H9 (cell line): ENCODE measurements at regions not wholly inside any gene's neighbourhood (a gene's known extent, or its start where the extent isn't known, plus 50 kb on each side); places are given as distances from the start of the nearest gene placed in this dataset.

ENCODE experiments used
- DNase-seq: peaks from one replicate; pipeline ENCODE4 v3.0.0-alpha.2; 2017
- H2AFZ ChIP-seq: one replicate; pipeline ENCODE4 v1.6.1; 2013; ENCODE audit warnings: mild to moderate bottlenecking, low read length, control low read depth, moderate library complexity
- H2AK5ac ChIP-seq: 2 replicates; pipeline ENCODE4 v1.6.1; 2013; ENCODE audit warnings: low read length, control low read depth, mixed read lengths; ENCODE audit not compliant: insufficient read length
- H2BK120ac ChIP-seq: one replicate; pipeline ENCODE4 v1.6.1; 2013; ENCODE audit warnings: low read depth, mild to moderate bottlenecking, low read length, control low read depth, inconsistent platforms; ENCODE audit not compliant: poor library complexity, severe bottlenecking
- H2BK12ac ChIP-seq: 2 replicates; pipeline ENCODE4 v1.6.1; 2013; ENCODE audit warnings: low read length, control low read depth, mixed read lengths, low read depth; ENCODE audit not compliant: insufficient read length
- H2BK15ac ChIP-seq: 2 replicates; pipeline ENCODE4 v1.6.1; 2013; ENCODE audit warnings: low read depth, low read length, control low read depth
- H2BK20ac ChIP-seq: one replicate; pipeline ENCODE4 v1.6.1; 2013; ENCODE audit warnings: low read depth, mild to moderate bottlenecking, low read length, control low read depth, inconsistent platforms; ENCODE audit not compliant: poor library complexity, severe bottlenecking
- H2BK5ac ChIP-seq: 2 replicates; pipeline ENCODE4 v1.6.1; 2013; ENCODE audit warnings: low read length, control low read depth, mixed read lengths; ENCODE audit not compliant: insufficient read length
- H3K14ac ChIP-seq: 2 replicates; pipeline ENCODE4 v1.6.1; 2013; ENCODE audit warnings: low read length, control low read depth; ENCODE audit not compliant: insufficient read depth
- H3K18ac ChIP-seq: 2 replicates; pipeline ENCODE4 v1.6.1; 2013; ENCODE audit warnings: low read depth, mild to moderate bottlenecking, mixed read lengths, low read length, control low read depth; ENCODE audit not compliant: insufficient read length
- H3K23ac ChIP-seq: 2 replicates; pipeline ENCODE4 v1.6.1; 2013; ENCODE audit warnings: low read length, control low read depth, mixed read lengths, low read depth; ENCODE audit not compliant: insufficient read length
- H3K23me2 ChIP-seq: 2 replicates; pipeline ENCODE4 v1.6.1; 2013; ENCODE audit warnings: low read depth, mild to moderate bottlenecking, mixed read lengths, low read length, control low read depth; ENCODE audit not compliant: insufficient read length, poor library complexity, severe bottlenecking
- H3K27ac ChIP-seq: 2 replicates; pipeline ENCODE4 v1.5.1; 2013; ENCODE audit warnings: low read length, control low read depth, mixed read lengths, low read depth; ENCODE audit not compliant: insufficient read length
- H3K27me3 ChIP-seq: 2 replicates; pipeline ENCODE4 v1.6.1; 2013; ENCODE audit warnings: low read length, control low read depth, inconsistent platforms; ENCODE audit not compliant: insufficient read depth
- H3K4ac ChIP-seq: 2 replicates; pipeline ENCODE4 v1.6.1; 2013; ENCODE audit warnings: low read depth, mild to moderate bottlenecking, control low read depth, inconsistent platforms, low read length, moderate library complexity
- H3K4me1 ChIP-seq: 2 replicates; pipeline ENCODE4 v1.6.1; 2013; ENCODE audit warnings: low read length, control low read depth, inconsistent platforms; ENCODE audit not compliant: insufficient read depth
- H3K4me2 ChIP-seq: 2 replicates; pipeline ENCODE4 v1.6.1; 2013; ENCODE audit warnings: low read length, control low read depth, mixed read lengths; ENCODE audit not compliant: insufficient read length, insufficient read depth
- H3K56ac ChIP-seq: 2 replicates; pipeline ENCODE4 v1.6.1; 2013; ENCODE audit warnings: low read depth, mild to moderate bottlenecking, mixed read lengths, low read length, control low read depth; ENCODE audit not compliant: insufficient read length
- H3K79me1 ChIP-seq: 2 replicates; pipeline ENCODE4 v1.6.1; 2013; ENCODE audit warnings: low read depth, mild to moderate bottlenecking, moderate library complexity, low read length, control low read depth, inconsistent platforms; ENCODE audit not compliant: insufficient read depth, poor library complexity, severe bottlenecking
- H3K79me2 ChIP-seq: 2 replicates; pipeline ENCODE4 v1.6.1; 2013; ENCODE audit warnings: low read length, control low read depth, inconsistent platforms; ENCODE audit not compliant: insufficient read depth
- H3K9ac ChIP-seq: 2 replicates; pipeline ENCODE4 v1.6.1; 2013; ENCODE audit warnings: low read length, control low read depth, mixed read lengths; ENCODE audit not compliant: insufficient read length; ENCODE audit errors: extremely low read depth
- H3K9me3 ChIP-seq: one replicate; pipeline ENCODE4 v1.6.1; 2013; ENCODE audit warnings: low read depth, low read length, inconsistent platforms; ENCODE audit not compliant: control insufficient read depth
- H3T11ph ChIP-seq: one replicate; pipeline ENCODE4 v1.6.1; 2013; ENCODE audit warnings: mild to moderate bottlenecking, low read length, control low read depth, inconsistent platforms
- H4K20me1 ChIP-seq: one replicate; pipeline ENCODE4 v1.6.1; 2013; ENCODE audit not compliant: control insufficient read depth, insufficient read length, insufficient read depth
- H4K5ac ChIP-seq: 2 replicates; pipeline ENCODE4 v1.6.1; 2013; ENCODE audit warnings: low read depth, mild to moderate bottlenecking, mixed read lengths, low read length, control low read depth; ENCODE audit not compliant: insufficient read length
- H4K8ac ChIP-seq: replicated peaks from 2 replicates; pipeline ENCODE4 v1.6.1; 2013; ENCODE audit warnings: low read length, control low read depth, mixed read lengths, low read depth; ENCODE audit not compliant: insufficient read length
- H4K91ac ChIP-seq: 2 replicates; pipeline ENCODE4 v1.6.1; 2013; ENCODE audit warnings: low read depth, mild to moderate bottlenecking, moderate library complexity, mixed read lengths, low read length, control low read depth; ENCODE audit not compliant: insufficient read length
- H3K27ac Mint-ChIP-seq, 3 experiments: 2 replicates in 2 of 3; 3 replicates in 1 of 3; pipeline ENCODE4 v1.8.0; 2020 to 2021; ENCODE audit warnings: mixed read lengths in 3 of 3, mild to moderate bottlenecking in 1 of 3, moderate library complexity in 1 of 3
- H3K27me3 Mint-ChIP-seq: 2 replicates; pipeline ENCODE4 v1.8.0; 2021; ENCODE audit warnings: low read depth, mild to moderate bottlenecking, moderate library complexity, mixed read lengths
- H3K36me3 Mint-ChIP-seq, 3 experiments: 2 replicates in 2 of 3; 3 replicates in 1 of 3; pipeline ENCODE4 v1.8.0; 2020 to 2021; ENCODE audit warnings: low read depth in 3 of 3, mixed read lengths in 3 of 3; ENCODE audit not compliant: insufficient read depth in 1 of 3
- H3K4me1 Mint-ChIP-seq, 2 experiments: 2 replicates each; pipeline ENCODE4 v1.8.0; 2020; ENCODE audit warnings: mixed read lengths in 2 of 2
- H3K4me3 Mint-ChIP-seq, 2 experiments: 2 replicates in 1 of 2; 3 replicates in 1 of 2; pipeline ENCODE4 v1.8.0; 2020 to 2021; ENCODE audit warnings: mild to moderate bottlenecking in 2 of 2, mixed read lengths in 2 of 2, moderate library complexity in 1 of 2
- H3K9me3 Mint-ChIP-seq, 2 experiments: 2 replicates in 1 of 2; 3 replicates in 1 of 2; pipeline ENCODE4 v1.8.0; 2020; ENCODE audit warnings: mild to moderate bottlenecking in 2 of 2, mixed read lengths in 2 of 2, moderate library complexity in 1 of 2
- CTCF ChIP-seq: fragments of 200-600 bp; sonication (generic); conservative IDR thresholded peaks from 3 replicates; pipeline ENCODE4 v1.8.0; 2021; ENCODE audit warnings: antibody characterized with exemption, mild to moderate bottlenecking
- WGBS: extraction: QIAGEN DNeasy Blood & Tissue Kit; methylation state at CpG from one replicate; pipeline ENCODE4 v1.1.7; 2013; ENCODE audit warnings: missing lambda C conversion rate, low lambda C conversion rate, mixed read lengths; ENCODE audit not compliant: insufficient read length; ENCODE audit errors: extremely low coverage; 5-methylcytosine and 5-hydroxymethylcytosine counted together

- Histone ChIP-seq H3K56ac (no peak overlapping the region), H4K8ac (no peak overlapping the region), H3K9ac (no peak overlapping the region), H2BK12ac (no peak overlapping the region), H3K79me1 (no peaks in the 10 kb centered on the region), H3K14ac (no peak overlapping the region), H2BK20ac (no peak overlapping the region), H3K9me3 (no peaks in the 10 kb centered on the region), H4K91ac (no peak overlapping the region), H3T11ph (no peak overlapping the region), H2AFZ (no peak overlapping the region), H4K20me1 (no peaks in the 10 kb centered on the region), H3K4me2 (no peak overlapping the region), H3K18ac (no peak overlapping the region), H2BK15ac (no peak overlapping the region), H3K23me2 (no peaks in the 10 kb centered on the region), H3K27me3 (no peaks in the 10 kb centered on the region), H3K27ac (no peak overlapping the region), H3K79me2 (no peaks in the 10 kb centered on the region), H4K5ac (no peak overlapping the region), H2BK5ac (no peak overlapping the region), H2AK5ac (no peak overlapping the region), H3K23ac (no peak overlapping the region), H3K4ac (no peak overlapping the region), H2BK120ac (no peak overlapping the region), H3K4me1 (peaks cover 2% of the 10 kb centered on the region)
- Mint-ChIP-seq H3K27me3 (no peaks in the 10 kb centered on the region), H3K27ac (no peak overlapping the region), H3K9me3 (no peaks in the 10 kb centered on the region), H3K36me3 (no peaks in the 10 kb centered on the region), H3K4me1 (peaks cover 10 to 11% of the 10 kb centered on the region in 2 experiments), H3K4me3 (no peak overlapping the region)
- whole genome bisulfite sequencing: no CpG with 5 or more reads among the region's 5 CpGs
- no peak for TF ChIP-seq CTCF
- DNase-seq: no peak
Measured at GRCh38 chr7:47148536-47149207, 433.2 kb downstream of the TNS3 start.
